ENCODE measurements at regions not wholly inside any gene's neighbourhood (a gene's known extent, or its start where the extent isn't known, plus 50 kb on each side); places are given as distances from the start of the nearest gene placed in this dataset.

GRCh38 chr12:115828168-115828567 lies 449.3 kb downstream of the MED13L start:
- TF ChIP-seq EZH2 (IDR thresholded peaks at IDR 0.05; ENCODE audit: insufficient read depth, poor library complexity, severe bottlenecking) (no peak), EZH2phosphoT487 (IDR thresholded peaks at IDR 0.05; ENCODE audit: insufficient read depth, low read depth) (no peak)

Data from GM23248 (cell line).